Stimulated activated CD4-positive, alpha-beta T cell treated with anti-CD3 and anti-CD28 coated beads, Interleukin-4, amount 100 ng/mL, for 48 hours (primary cell): ENCODE measurements at regions not wholly inside any gene's neighbourhood (a gene's known extent, or its start where the extent isn't known, plus 50 kb on each side); places are given as distances from the start of the nearest gene placed in this dataset.
"Not testable (repeated sequence)": the region's sequence is repeated elsewhere in the genome, so short reads cannot be mapped to it uniquely, and the experiment has no call there.

ENCODE experiments used
- DNase-seq, 2 donors: peaks; one replicate each; pipeline ENCODE4 v3.0.0-alpha.2; 2020; ENCODE audit warnings: low read depth in 2 of 2

DNA sequence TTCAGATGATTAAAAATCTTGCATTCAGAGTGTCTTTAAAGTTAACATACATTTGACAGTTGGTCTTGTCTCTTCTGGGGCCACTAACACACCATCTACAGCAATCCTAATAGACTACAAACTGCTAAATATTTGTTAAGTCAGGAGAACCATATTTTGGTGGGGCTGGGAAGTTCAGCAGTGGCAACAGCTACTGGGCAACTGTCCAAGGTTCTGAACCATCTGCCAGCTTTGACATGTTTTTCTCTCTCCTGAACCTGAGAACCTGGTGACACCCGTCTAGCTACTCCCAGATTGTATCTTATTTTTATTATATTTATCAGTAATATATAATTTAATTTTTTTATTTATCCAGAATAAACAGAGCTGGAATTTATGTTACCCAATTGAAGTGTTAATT, 199.0 kb upstream of the DPYD start:
- DNase-seq, result no peak

DNA sequence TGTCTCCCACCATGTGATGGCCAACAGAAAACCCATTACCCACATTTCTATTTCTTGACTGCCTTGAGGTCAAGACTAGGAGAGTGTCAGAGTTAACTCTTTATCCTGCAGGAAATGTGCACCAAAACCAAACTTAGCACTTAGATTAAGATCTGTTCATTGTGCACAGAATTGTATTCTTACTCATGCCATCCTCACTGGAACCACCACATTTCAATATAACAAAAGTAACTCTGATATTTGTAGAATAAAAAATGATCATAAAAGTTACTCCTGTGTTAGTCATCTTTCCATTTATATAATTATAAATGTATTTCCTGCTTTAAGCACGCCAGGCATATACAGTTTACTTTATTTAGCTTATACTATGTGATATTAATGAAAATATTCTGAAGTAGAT, 193.0 kb upstream of the DPYD start:
- no peak for DNase-seq

DNA sequence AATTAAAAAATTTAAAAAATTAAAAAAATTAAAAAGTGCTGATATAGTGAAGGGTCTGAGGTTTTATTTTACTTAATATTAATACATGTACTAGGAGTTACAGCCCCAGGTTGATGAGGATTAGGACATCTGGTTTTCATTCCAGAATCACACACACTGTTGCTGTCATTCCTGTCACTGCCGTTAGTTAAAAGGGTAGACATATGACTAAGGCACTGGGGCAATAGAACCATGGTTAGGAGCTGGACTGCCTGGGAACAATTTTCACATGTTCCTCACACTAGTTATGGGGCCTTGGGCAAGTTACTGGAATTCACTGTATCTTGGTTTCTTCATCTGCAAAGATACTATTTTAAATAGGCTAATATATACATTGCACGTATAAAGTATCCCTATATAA, 191.8 kb upstream of the DPYD start:
- no peak for DNase-seq

DNA sequence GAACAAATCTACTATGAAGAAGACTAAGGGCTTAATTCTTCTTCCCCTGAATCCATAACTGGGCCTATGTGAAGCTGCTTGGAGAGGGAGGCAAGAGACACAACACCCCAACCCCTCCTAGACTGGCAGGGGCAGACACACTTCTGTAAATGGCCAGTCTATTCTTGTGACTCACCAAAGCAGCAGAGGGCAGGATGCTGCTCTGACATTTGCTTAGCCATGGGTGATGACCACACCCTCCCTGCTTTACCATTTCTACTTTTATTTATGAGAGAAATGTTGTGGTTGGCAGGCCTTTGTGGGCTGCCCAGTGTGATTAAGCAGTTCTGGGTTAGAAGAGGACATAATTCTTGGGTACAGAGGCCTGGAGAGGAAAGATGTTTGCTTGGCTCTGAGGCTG, 189.8 kb upstream of the DPYD start:
- no peak for DNase-seq

DNA sequence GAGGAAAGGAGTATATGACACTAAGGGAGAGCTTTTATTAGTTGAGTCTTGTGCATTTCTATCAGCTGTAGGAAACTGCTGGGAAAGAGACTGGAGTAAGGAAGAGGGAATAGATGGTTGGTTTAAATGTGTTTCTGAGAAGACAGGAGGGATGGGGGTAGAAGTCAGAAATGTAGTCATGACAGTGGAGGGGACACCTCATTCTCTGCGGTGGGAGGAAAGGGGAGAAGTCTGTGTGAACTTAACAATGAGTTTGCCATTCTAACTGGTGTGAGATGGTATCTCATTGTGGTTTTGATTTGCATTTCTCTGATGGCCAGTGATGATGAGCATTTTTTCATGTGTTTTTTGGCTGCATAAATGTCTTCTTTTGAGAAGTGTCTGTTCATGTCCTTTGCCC, 187.5 kb upstream of the DPYD start:
- not testable (repeated sequence) for DNase-seq

DNA sequence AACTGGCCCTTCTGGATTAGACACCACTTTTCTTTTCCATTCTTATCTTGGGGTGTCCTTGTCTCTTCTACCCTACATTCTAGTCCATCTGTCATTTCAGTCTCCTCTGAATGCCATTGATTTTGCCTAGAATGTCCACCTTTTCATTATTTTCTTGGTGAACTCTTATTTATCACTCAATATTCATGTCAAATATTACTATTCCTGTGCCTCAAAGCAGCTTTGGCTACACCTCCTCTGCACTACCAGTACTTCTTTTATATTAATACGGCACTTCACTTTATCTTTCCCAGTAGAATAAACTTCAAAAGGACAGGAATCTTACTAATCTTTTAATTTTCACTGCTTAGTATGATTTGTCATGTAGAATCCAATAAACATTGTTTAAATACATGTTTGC, 186.4 kb upstream of the DPYD start:
- no peak for DNase-seq

DNA sequence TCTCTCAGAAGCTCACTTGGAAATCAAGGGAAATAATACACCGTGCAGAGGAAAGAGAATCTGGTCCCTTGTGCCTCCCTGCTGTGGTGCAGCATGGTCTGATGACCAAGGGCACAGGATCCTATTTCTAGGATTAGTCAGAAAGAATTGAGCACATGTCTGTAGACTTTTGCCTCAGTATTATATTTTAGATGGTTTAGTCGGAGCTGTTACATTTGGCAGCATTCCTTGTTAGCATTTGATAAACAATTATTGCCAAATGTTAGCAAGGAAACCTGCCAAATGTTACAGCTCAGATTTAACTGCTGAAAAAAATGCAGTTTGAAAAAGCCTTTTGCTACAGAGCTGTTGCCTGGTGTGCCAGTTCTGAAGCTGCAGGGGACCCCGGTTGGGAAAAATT, 183.5 kb upstream of the DPYD start:
- DNase-seq, result no peak

DNA sequence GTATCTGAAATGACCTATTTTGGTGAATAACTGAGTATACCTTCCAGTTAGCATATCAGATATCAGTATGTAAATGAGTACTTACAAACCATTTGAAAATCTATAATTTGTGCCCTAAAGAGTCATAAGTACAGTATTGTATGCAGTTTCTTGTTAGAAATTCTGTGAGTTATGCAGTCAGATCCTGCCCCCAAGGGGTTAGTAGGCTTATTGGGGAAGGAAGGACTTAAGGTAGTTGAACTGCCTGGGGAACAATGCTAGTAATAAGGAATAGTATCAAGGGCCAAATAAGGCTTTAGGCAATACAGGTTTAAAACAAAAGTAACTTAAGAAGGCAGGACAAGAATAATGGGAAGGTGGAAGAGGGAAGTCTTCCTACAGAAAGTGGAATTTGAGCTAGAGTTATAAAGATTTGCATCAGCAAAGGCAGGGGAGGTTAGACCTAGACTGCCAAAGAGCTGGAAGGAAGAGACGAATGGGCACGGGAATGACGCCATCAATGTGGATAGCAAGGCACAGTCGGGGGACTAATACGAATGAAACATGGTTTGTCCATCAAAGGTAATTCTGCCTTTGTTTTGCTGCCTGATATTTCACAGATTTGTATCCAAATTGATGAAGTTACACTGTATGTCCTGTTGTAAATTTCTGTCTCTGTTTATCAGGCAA, 182.9 kb upstream of the DPYD start:
- no peak for DNase-seq

DNA sequence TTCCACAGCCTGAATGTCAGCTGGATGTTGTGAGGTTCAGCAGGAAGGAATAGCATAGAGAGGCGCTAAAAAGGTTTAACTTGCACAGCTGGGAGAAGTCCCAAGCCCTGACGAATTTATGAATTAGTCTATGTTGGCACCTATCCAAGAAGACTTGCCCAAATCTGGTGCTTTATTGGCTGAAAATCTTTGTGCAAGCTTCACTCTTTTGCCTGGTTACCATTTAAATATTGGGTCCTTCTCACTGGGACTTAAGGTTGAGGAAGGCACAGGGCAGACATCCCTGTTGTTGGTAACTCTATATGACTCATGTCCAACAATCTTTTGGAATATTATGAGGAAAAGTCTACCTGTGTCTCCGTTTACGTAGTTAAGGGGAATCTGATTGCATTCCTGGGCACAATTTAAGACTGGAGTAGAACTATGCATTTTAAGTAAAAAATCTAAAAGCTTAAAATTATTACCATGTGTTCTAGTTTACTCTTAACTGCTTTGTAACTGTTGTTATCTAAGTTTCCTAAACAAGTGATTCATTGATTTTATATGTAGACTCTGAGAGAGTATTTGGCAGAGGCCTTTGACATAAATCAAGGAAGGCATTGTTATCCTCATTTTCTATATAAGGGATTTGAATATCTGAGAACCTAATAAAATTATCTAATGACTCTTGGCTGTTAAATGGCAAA, 181.7 kb upstream of the DPYD start:
- DNase-seq, result no peak

DNA sequence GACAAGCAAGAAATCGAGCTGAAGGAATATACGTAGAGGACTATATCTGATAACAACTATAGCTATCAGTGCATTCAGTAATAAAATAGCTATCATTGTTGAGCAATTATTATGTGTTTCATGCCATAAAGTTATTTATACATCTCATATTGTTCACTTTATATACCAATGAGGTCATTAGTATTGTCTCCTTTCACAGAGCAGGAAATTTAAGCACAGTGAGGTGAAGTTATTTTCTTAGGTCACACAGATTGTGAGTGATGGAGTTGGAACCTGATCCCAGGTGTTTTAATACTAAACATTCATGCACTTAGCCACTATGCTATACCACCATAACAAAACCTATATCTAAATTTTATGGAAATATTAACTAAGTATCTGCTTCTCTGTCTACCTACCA, 180.5 kb upstream of the DPYD start:
- no peak for DNase-seq

DNA sequence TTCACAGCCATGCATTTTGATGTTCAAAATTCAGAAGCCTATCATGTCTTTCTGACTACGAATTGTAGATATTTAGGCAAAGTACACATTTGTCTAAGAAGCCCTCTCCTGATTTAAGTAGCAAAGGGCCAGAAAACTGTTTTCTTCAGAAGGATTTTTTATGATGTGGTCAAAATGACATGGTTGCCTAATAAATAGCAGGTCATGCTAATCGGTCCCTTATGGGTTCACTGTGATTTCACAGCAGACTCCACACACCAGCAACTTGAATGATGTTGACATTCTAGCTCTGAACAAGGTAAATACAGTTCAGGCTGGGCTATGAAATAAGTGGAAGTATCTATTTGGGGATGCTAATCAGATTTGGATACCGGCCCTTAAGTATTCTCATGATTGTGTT, 178.7 kb upstream of the DPYD start:
- DNase-seq, result no peak

DNA sequence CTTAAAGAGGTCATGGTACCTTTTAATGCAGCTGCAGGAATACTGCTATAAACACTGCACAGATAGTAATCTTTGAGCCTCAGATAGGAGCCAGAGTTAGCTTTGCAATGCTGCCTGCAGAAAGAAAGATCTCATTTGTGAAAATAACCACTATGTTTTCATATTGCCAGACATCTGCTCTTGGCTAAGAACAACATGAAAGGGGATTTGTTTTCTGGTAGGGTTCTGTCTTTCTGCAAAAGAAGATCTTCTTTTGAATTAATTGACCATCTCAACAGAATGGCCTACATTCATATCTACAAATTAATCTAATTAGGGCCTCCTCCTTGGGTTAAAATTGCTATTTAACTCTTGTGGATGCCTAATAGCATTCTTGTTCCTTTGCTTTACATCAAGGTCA, 177.6 kb upstream of the DPYD start:
- DNase-seq, result no peak

DNA sequence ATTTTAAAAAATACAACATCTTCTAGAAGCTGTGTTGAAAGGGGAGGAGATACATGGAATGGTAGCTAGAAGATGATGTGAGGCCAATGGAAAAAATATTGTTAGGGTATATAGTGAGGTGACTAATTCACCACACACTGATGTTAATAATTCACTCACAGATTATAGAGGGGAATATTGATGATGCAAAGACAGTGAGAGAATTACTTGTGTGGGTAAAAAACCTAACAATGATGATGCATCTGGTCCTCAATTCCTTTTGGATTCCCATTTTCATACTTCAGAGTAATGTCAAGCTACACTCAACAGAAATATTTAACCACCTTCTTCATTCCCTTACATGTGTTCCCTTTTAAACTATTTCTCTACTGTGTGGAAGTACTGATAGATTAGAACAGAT, 169.5 kb upstream of the DPYD start:
- DNase-seq, result no peak

DNA sequence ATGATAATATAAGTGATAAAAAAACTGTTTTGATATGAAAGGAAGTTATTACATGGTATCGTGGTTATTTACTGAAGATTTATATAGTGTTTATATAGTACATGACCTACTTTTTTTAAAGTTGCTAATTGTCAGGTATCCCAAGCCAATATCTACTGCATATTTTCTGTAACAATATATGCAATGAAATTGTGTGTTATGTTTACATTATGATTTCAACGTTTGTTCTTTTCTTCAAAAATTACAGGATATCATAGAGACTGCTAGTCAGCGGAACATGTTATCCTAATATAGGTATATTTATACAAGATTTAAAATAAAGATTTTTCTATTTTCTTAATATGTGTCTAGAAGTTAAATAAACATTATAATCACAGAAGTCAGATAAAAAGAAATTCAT, 167.5 kb upstream of the DPYD start:
- no peak for DNase-seq

DNA sequence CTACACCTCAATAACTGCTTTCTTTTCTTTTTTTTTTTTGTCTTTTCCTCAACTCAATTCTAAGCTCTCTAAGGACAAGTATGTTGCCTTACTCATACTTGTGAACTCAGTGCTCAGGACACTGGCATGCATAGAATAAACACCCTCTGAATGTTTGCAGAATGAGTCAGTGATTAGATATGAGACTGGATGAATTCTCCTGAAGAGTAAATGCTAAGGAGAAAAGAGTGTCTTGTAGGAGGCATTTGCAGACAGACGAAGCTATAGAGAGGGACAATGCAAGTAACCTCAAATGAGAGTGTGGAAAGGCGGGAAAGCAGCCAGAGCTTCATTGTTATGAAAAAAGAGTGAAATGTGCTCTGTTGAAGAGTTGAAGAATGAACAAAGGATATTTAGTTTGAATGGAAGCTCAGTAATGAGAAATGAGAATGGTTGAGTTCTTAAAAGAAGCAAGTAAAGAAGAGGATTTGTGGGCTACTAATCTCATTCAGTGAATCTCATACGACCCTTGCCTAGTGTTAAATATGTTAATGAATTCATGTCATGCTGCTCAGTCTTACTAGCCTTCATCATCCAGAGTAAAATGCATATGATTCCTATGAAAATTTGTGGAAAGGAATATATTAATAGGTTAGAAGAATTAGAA, 166.1 kb upstream of the DPYD start:
- no peak for DNase-seq

DNA sequence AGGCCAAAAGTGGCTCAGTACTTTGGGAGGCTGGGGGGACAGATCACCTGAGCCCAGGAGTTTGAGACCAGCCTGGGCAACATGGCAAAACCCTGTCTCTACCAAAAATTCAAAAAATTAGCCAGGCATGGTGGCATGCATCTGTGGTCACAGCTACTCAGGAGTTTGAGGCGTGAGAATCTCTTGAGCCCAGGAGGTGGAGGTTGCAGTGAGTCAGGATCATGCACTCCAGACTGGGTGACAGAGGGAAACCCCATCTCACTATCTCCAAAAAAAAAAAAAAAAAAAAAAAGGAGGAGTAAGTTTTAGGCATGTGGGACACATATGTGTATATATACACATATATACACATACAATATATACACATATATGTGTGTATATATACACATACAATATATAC, 165.3 kb upstream of the DPYD start:
- no peak for DNase-seq

DNA sequence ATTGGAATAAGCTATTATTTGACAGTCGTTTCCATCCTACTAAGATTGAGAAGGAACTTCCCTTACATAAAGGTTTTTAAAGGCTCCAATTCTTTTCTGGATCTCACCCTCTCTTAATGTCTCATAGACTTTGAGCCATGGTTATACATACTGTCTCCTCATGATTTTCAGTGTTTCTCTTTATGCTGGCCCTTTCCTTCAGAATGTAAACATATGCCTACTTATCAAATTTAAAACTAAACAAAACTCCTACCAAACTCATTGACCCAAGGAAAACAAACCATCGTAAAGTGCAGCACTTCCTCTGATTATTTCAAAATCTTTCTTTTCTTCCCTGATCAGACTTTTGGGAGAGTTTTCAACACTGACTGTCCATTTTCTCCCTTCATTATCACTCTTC, 163.4 kb upstream of the DPYD start:
- no peak for DNase-seq

DNA sequence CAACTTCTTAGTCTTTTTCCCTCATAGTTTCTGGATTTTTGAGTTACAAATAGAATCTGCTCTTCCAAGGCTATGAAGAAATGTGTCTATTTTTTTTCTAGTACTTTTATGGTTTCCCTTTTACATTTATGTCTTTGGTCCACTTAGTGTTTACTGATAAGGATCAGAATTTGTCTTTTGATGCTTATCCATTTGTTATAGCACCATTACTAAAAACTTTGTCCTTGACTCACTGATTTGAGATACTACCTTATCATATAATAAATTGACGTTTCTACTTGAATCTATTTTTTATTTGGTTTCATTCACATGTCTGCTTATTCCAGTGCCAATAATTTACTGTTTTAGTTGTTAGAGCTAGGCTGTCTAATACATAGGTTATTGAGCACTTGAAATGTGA, 161.1 kb upstream of the DPYD start:
- no peak for DNase-seq

DNA sequence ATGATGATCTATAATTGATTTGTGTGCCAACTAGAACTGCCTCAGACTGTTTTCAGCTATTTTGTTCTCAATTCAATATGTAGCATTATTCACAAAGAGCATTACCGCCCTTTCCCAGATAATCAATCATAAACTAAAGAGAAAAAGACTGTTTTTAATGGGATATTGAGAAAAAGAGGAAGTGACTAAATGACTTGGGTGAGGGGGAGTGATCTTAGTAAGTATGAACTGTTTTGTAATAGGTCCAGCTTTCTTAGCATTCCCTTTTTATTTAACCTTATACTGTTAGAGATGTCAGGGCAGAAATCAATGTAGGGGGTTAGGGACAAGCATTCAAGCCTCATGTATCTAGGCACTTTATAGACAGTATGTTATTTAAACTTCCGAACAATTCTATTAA, 157.8 kb upstream of the DPYD start:
- no peak for DNase-seq

DNA sequence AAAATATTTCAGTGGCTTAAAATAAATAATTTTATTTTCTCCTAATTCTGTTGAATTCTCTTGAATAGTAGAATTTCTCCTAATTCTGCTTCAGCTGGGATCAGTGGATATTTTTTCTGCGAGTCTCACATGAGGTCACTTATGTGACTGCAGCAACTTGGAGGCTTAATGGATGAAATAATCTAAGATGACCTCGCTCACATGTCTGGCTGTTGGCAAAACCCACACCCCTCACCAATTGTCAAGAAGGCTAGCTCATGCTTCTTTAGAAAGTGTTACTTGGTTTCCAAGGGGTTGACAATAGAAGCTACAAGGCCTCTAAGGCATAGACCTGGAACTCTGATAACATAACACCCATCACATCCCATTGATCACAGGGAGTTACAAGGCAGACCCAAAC, 156.9 kb upstream of the DPYD start:
- DNase-seq, result no peak

DNA sequence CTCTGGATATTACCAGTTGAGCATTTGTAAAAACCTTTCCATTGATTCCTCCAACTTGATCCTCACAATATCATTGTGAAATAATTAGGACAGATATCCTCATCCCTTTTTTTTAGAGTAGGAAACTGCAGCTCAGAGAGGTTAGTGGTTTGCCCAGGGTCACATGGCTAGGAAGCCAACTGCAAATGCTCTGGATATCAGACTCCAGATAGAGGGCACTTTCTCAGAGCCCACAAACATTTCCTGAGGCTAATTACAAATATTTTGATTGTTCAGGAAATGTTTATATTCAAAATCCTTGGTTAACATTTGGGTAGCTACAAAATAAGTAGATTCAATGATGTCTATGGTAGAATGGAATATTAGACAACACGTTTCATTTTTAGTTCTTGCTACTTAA, 154.8 kb upstream of the DPYD start:
- DNase-seq, result no peak

DNA sequence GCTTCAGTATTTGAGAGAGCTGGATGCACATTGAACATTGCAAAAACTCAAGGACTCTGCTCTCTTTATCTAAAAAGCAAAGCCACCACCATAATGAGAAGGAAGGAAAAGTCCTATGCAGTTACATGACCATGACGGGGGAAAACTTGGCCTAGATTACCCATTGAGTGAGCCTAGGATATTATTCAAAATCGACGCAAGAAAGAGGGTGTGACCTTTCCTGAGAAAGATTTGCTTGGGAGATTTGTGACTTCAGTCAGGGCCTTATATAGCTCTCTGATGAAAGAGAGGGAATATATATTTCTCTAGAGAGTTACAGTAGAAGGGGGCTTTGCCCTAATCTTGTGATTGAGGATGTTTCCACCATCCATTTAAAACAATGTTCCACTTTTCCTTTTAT, 153.0 kb upstream of the DPYD start:
- no peak for DNase-seq

DNA sequence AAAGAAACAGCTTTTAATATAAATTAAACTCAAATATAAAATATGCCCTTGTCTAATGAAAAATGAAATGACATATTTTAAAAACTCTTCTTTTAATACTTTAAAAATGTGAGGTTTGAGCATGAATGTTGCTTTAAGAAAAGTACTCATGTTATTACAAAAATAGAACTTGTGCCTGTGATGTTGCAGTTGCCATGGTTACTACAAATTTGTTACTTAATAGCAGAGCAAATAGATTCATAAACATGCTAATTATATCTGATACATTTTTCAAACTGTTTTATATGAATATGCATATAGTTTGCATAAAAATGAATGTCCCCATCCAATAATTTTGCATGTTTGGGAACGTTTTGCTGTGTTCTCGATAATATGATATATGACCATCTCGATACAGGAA, 152.3 kb upstream of the DPYD start:
- no peak for DNase-seq

DNA sequence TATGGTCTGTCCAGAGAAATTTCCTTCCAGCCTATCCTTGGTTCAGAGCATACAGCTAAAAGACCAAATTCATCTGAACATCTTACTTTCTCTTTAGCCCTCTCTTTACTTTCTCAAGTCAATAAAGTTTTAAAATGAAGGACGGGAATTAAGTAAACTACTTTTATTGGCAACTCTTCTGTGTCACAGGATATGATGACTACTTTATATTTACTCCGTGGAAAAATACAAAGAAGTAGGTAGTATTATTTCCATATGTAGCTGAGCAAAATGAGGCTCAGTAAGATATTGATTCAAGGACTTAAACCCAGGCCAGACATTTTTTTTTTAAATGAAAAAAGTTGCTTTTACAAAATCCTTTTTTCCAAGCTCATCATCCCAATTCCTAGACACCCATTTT, 151.2 kb upstream of the DPYD start:
- DNase-seq, result no peak
